ENCODE measurements at regions not wholly inside any gene's neighbourhood (a gene's known extent, or its start where the extent isn't known, plus 50 kb on each side); places are given as distances from the start of the nearest gene placed in this dataset.

DNA sequence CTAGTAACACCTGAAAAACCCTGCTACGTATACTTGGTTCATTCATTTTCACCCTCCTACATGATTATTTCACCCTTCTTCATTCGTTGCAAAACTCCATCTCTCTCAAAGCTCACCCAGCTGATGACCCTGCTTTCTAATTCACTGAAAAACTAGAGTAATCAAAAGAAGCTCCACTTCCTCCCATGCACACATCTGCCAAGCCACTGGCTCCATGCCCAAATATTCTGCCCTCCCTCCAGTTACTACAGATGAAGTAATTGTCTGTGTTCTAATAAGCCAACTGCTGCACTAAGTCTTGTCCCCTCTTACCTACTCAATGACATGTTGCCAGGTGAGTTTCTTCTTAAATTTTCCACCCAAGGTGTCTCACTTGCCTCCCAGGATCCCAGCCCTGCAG lies 96.9 kb upstream of the CCDC71L start:
- TF ChIP-seq, protein P1, sequence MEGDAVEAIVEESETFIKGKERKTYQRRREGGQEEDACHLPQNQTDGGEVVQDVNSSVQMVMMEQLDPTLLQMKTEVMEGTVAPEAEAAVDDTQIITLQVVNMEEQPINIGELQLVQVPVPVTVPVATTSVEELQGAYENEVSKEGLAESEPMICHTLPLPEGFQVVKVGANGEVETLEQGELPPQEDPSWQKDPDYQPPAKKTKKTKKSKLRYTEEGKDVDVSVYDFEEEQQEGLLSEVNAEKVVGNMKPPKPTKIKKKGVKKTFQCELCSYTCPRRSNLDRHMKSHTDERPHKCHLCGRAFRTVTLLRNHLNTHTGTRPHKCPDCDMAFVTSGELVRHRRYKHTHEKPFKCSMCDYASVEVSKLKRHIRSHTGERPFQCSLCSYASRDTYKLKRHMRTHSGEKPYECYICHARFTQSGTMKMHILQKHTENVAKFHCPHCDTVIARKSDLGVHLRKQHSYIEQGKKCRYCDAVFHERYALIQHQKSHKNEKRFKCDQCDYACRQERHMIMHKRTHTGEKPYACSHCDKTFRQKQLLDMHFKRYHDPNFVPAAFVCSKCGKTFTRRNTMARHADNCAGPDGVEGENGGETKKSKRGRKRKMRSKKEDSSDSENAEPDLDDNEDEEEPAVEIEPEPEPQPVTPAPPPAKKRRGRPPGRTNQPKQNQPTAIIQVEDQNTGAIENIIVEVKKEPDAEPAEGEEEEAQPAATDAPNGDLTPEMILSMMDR (IDR thresholded peaks at IDR 0.05): no peak
- TF ChIP-seq ZNF121 (CRISPR knock-in tag; IDR thresholded peaks at IDR 0.05) (no peak), SMAD3 (CRISPR knock-in tag; IDR thresholded peaks at IDR 0.05; ENCODE audit: borderline replicate concordance) (no peak), ETV6 (CRISPR knock-in tag; IDR thresholded peaks at IDR 0.05) (no peak), ZNF232 (CRISPR knock-in tag; IDR thresholded peaks at IDR 0.05) (no peak), ESRRA (CRISPR knock-in tag; IDR thresholded peaks at IDR 0.05; ENCODE audit: borderline replicate concordance) (no peak), FOXP1 (CRISPR knock-in tag; IDR thresholded peaks at IDR 0.05; ENCODE audit: borderline replicate concordance) (no peak), ZNF219 (CRISPR knock-in tag; IDR thresholded peaks at IDR 0.05; ENCODE audit: borderline replicate concordance) (no peak), FOXP4 (CRISPR knock-in tag; IDR thresholded peaks at IDR 0.05) (no peak), ARID4B (CRISPR knock-in tag; IDR thresholded peaks at IDR 0.05; ENCODE audit: borderline replicate concordance) (no peak), CREM (CRISPR knock-in tag; IDR thresholded peaks at IDR 0.05) (no peak)
- TF ChIP-seq, protein P2, sequence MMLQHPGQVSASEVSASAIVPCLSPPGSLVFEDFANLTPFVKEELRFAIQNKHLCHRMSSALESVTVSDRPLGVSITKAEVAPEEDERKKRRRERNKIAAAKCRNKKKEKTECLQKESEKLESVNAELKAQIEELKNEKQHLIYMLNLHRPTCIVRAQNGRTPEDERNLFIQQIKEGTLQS (CRISPR knock-in tag; conservative IDR thresholded peaks at IDR 0.05): no peak
- TF ChIP-seq, protein P3, sequence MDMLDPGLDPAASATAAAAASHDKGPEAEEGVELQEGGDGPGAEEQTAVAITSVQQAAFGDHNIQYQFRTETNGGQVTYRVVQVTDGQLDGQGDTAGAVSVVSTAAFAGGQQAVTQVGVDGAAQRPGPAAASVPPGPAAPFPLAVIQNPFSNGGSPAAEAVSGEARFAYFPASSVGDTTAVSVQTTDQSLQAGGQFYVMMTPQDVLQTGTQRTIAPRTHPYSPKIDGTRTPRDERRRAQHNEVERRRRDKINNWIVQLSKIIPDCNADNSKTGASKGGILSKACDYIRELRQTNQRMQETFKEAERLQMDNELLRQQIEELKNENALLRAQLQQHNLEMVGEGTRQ (CRISPR knock-in tag; IDR thresholded peaks at IDR 0.05): no peak
